Left lung (tissue), 4 donors: ENCODE measurements at regions not wholly inside any gene's neighbourhood (a gene's known extent, or its start where the extent isn't known, plus 50 kb on each side); places are given as distances from the start of the nearest gene placed in this dataset.

Experiments
- ATAC-seq: fragments of 200-7000 bp; cut with Tn5 transposase; one replicate; pipeline ENCODE4 v1.9.1; 2020; ENCODE audit warnings: moderate library complexity
- DNase-seq, 4 donors: peaks; one replicate each; pipeline ENCODE4 v3.0.0-alpha.2; 2013 to 2020
- H3K27ac ChIP-seq, 2 donors: fragments of 200-600 bp; sonication (generic) in 1 of 2; one replicate each; pipeline versions ENCODE4 v1.5.0 to v1.8.0; 2020 to 2021
- H3K27me3 ChIP-seq, 2 donors: fragments of 200-600 bp; sonication (generic) in 1 of 2; one replicate each; pipeline versions ENCODE4 v1.5.0 to v1.8.0; 2020 to 2021
- H3K36me3 ChIP-seq, 2 donors: fragments of 200-600 bp; sonication (generic) in 1 of 2; one replicate each; pipeline versions ENCODE4 v1.5.0 to v1.8.0; 2020 to 2021
- H3K4me1 ChIP-seq, 2 donors: fragments of 200-600 bp; one replicate each; pipeline ENCODE4 v1.8.0; 2021
- H3K4me3 ChIP-seq, 2 donors: fragments of 200-600 bp; sonication (generic) in 1 of 2; one replicate each; pipeline versions ENCODE4 v1.5.0 to v1.8.0; 2020 to 2021; ENCODE audit warnings: mild to moderate bottlenecking in 1 of 2
- H3K9me3 ChIP-seq, 2 donors: fragments of 200-600 bp; sonication (generic) in 1 of 2; one replicate each; pipeline versions ENCODE4 v1.5.0 to v1.8.0; 2020 to 2021
- intact Hi-C, 2 donors: fragments of 100-400 bp; cut with DNase I; formaldehyde crosslinking; loops; one replicate each; pipeline versions ENCODE4 v1.11.2 to v1.14.2; 2022
- TF ChIP-seq, protein P1 (sequence below), 2 donors: fragments of 200-600 bp; sonication (generic) in 1 of 2; IDR thresholded peaks; one replicate each; pipeline versions ENCODE4 v1.5.0 to v1.8.0; 2021; ENCODE audit warnings: antibody characterized with exemption in 2 of 2
- donor health status: DM: no; HTN: yes; CAD: no.
- donor health status: DM: no; HTN: no; CAD: no.

GRCh38 chr13:85853161-85853894 is 54.1 kb upstream of the SLITRK6 start:
- H3K4me1 ChIP-seq: no peaks in the 10 kb centered on the region
- H3K4me3 ChIP-seq: no peak overlapping the region
- intact Hi-C loops: no loop called here
- DNase-seq: no peak
- peaks cover 0 to 56% of the 10 kb centered on the region in 2 donors for H3K9me3 ChIP-seq
- no peaks in the 10 kb centered on the region for H3K27me3 ChIP-seq
- ATAC-seq: no peak
- TF ChIP-seq, protein P1, sequence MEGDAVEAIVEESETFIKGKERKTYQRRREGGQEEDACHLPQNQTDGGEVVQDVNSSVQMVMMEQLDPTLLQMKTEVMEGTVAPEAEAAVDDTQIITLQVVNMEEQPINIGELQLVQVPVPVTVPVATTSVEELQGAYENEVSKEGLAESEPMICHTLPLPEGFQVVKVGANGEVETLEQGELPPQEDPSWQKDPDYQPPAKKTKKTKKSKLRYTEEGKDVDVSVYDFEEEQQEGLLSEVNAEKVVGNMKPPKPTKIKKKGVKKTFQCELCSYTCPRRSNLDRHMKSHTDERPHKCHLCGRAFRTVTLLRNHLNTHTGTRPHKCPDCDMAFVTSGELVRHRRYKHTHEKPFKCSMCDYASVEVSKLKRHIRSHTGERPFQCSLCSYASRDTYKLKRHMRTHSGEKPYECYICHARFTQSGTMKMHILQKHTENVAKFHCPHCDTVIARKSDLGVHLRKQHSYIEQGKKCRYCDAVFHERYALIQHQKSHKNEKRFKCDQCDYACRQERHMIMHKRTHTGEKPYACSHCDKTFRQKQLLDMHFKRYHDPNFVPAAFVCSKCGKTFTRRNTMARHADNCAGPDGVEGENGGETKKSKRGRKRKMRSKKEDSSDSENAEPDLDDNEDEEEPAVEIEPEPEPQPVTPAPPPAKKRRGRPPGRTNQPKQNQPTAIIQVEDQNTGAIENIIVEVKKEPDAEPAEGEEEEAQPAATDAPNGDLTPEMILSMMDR (IDR thresholded peaks at IDR 0.05): no peak
- H3K36me3 ChIP-seq: no peaks in the 10 kb centered on the region
- H3K27ac ChIP-seq: no peak overlapping the region
